ENCODE measurements at regions not wholly inside any gene's neighbourhood (a gene's known extent, or its start where the extent isn't known, plus 50 kb on each side); places are given as distances from the start of the nearest gene placed in this dataset.

- intact Hi-C loops (cut with micrococcal nuclease; ENCODE audit: unreplicated experiment) (no loop called here), in situ Hi-C loops (cut with HindIII; ENCODE audit: extremely low pct_ligation_motif_present, low pct_unique_long_range_greater_than_20kb) (no loop called here)
- ChIA-PET POLR2A (no interaction called here), CTCF (ENCODE audit: low intra/inter-chr PET ratio, low total read pairs) (no interaction called here)
- BruUV-seq (replicated peaks) = no TSS peak
- Histone ChIP-seq H3K36me3 (replicated peaks in 1 of 2; ENCODE audit: control insufficient read depth in 1 of 2, insufficient read depth in 2 of 2, low read length in 2 of 2) (no peaks in the 10 kb centered on the region), H3K4me3 (replicated peaks in 1 of 3; ENCODE audit: insufficient read depth in 1 of 3, low read depth in 2 of 3, low read length in 3 of 3) (no peak overlapping the region), H3K4me2 (ENCODE audit: low read depth, low read length) (no peak overlapping the region), H3K9me3 (ENCODE audit: low read length) (no peaks in the 10 kb centered on the region), H4K20me1 (ENCODE audit: insufficient read depth, low read length) (no peaks in the 10 kb centered on the region), H3K9ac (ENCODE audit: insufficient read depth, low read depth, low read length) (no peak overlapping the region), H2AFZ (ENCODE audit: low read length) (no peak overlapping the region), H3K27ac (ENCODE audit: extremely low read length, insufficient read depth, low read length) (no peak overlapping the region), H3K79me2 (ENCODE audit: insufficient read depth, low read length) (no peaks in the 10 kb centered on the region), H3K27me3 (ENCODE audit: control insufficient read depth in 1 of 2, insufficient read depth in 2 of 2, low read length in 2 of 2) (no peaks in the 10 kb centered on the region), H3K4me1 (ENCODE audit: insufficient read depth, low read length) (no peaks in the 10 kb centered on the region)
- DNase-seq (ENCODE audit: low spot score) (no peak), FAIRE-seq (no peak), ATAC-seq (no peak)
- 52% methylated on average over 5 of the region's 5 CpGs for WGBS (ENCODE audit: low lambda C conversion rate)
- TF ChIP-seq PRPF4 (IDR thresholded peaks at IDR 0.05; ENCODE audit: low read depth, low read length, poor library complexity, severe bottlenecking) = no peak
- no peak for TF ChIP-seq RFX5 (IDR thresholded peaks at IDR 0.05; ENCODE audit: low read depth, low read length)
- no peak for TF ChIP-seq IRF9 (CRISPR knock-in tag; IDR thresholded peaks at IDR 0.05; ENCODE audit: borderline replicate concordance)
- no peak for TF ChIP-seq ZNF343 (CRISPR knock-in tag; IDR thresholded peaks at IDR 0.05)
- TF ChIP-seq ZNF460 (CRISPR knock-in tag; IDR thresholded peaks at IDR 0.05; ENCODE audit: borderline replicate concordance) = no peak
- no peak for TF ChIP-seq CTCF (CRISPR knock-in tag; IDR thresholded peaks at IDR 0.05)
- TF ChIP-seq NFYC (CRISPR knock-in tag; IDR thresholded peaks at IDR 0.05) = no peak
- TF ChIP-seq TRAFD1 (CRISPR knock-in tag; IDR thresholded peaks at IDR 0.05; ENCODE audit: borderline replicate concordance) = no peak
- no peak for TF ChIP-seq ZSCAN9 (CRISPR knock-in tag; IDR thresholded peaks at IDR 0.05; ENCODE audit: borderline replicate concordance)
These were observed 226.9 kb downstream of the ADAMTS9 start for GRCh38 chr3:64460877-64461276.

Data from HepG2 (cell line).